ENCODE measurements at regions not wholly inside any gene's neighbourhood (a gene's known extent, or its start where the extent isn't known, plus 50 kb on each side); places are given as distances from the start of the nearest gene placed in this dataset.
A peak's percentile ranks its signal among the peaks of the same experiment; 100 is the strongest.
"Not testable (repeated sequence)": the region's sequence is repeated elsewhere in the genome, so short reads cannot be mapped to it uniquely, and the experiment has no call there.

GRCh38 chr14:65834812-65835211 is 422.3 kb downstream of the FUT8 start:
- DNase-seq (ENCODE audit: low read depth): no peak

- DNase-seq (ENCODE audit: low read depth): no peak
Observed at GRCh38 chr14:65835501-65835900, 423.0 kb downstream of the FUT8 start.

- DNase-seq (ENCODE audit: low read depth): no peak
Observed at GRCh38 chr14:65838565-65838964, 426.0 kb downstream of the FUT8 start.

- no peak for DNase-seq (ENCODE audit: low read depth)
Observed at GRCh38 chr14:65840118-65840751, 427.7 kb downstream of the FUT8 start.

- DNase-seq (ENCODE audit: low read depth): peak; percentile 50
Observed at GRCh38 chr14:65840786-65841185, 428.3 kb downstream of the FUT8 start.

GRCh38 chr14:65846196-65846868 is 433.8 kb downstream of the FUT8 start:
- DNase-seq (ENCODE audit: low read depth): no peak

GRCh38 chr14:65847075-65847847 is 434.7 kb downstream of the FUT8 start:
- no peak for DNase-seq (ENCODE audit: low read depth)

GRCh38 chr14:65847931-65848330 is 435.4 kb downstream of the FUT8 start:
- DNase-seq (ENCODE audit: low read depth): not testable (repeated sequence)

- no peak for DNase-seq (ENCODE audit: low read depth)
Observed at GRCh38 chr14:65849091-65849490, 436.6 kb downstream of the FUT8 start.

- no peak for DNase-seq (ENCODE audit: low read depth)
Observed at GRCh38 chr14:65849558-65849957, 437.0 kb downstream of the FUT8 start.

- DNase-seq (ENCODE audit: low read depth): no peak
Observed at GRCh38 chr14:65850429-65851135, 438.1 kb downstream of the FUT8 start.

- no peak for DNase-seq (ENCODE audit: low read depth)
Observed at GRCh38 chr14:65852689-65853088, 440.2 kb downstream of the FUT8 start.

GRCh38 chr14:65853407-65853955 is 441.0 kb downstream of the FUT8 start:
- DNase-seq (ENCODE audit: low read depth): no peak

GRCh38 chr14:65854215-65854614 is 441.7 kb downstream of the FUT8 start:
- no peak for DNase-seq (ENCODE audit: low read depth)

GRCh38 chr14:65860956-65861611 is 448.6 kb downstream of the FUT8 start:
- no peak for DNase-seq (ENCODE audit: low read depth)

- no peak for DNase-seq (ENCODE audit: low read depth)
Observed at GRCh38 chr14:65864549-65864948, 452.0 kb downstream of the FUT8 start.

GRCh38 chr14:65864984-65865383 is 452.5 kb downstream of the FUT8 start:
- DNase-seq (ENCODE audit: low read depth): no peak

GRCh38 chr14:65866448-65866847 is 453.9 kb downstream of the FUT8 start:
- no peak for DNase-seq (ENCODE audit: low read depth)

- DNase-seq (ENCODE audit: low read depth): no peak
Observed at GRCh38 chr14:65866886-65867285, 454.4 kb downstream of the FUT8 start.

GRCh38 chr14:65867333-65867732 is 454.8 kb downstream of the FUT8 start:
- DNase-seq (ENCODE audit: low read depth): no peak

- DNase-seq (ENCODE audit: low read depth): no peak
Observed at GRCh38 chr14:65872536-65872935, 460.0 kb downstream of the FUT8 start.

- no peak for DNase-seq (ENCODE audit: low read depth)
Observed at GRCh38 chr14:65877166-65877565, 464.6 kb downstream of the FUT8 start.
